K562 (cell line): ENCODE measurements at regions not wholly inside any gene's neighbourhood (a gene's known extent, or its start where the extent isn't known, plus 50 kb on each side); places are given as distances from the start of the nearest gene placed in this dataset.

ENCODE experiments used
- GABPB1 ChIP-seq: sonication (generic); formaldehyde crosslinking; IDR thresholded peaks from 2 replicates; pipeline ENCODE4 v1.8.0; 2022; ENCODE audit warnings: mild to moderate bottlenecking, missing genetic modification reagents
- IFI16 ChIP-seq: fragments of 250-450 bp; sonication (Bioruptor Pico); IDR thresholded peaks from 2 replicates; pipeline ENCODE4 v2.1.2; 2022; ENCODE audit warnings: mild to moderate bottlenecking, inconsistent platforms
- PYGO2 ChIP-seq: fragments of 450-650 bp; IDR thresholded peaks from 2 replicates; pipeline ENCODE4 v1.6.1; 2016; ENCODE audit warnings: mild to moderate bottlenecking, missing genetic modification characterization, moderate library complexity, missing compliant biosample characterization
- SAP30 ChIP-seq: fragments of 200-600 bp; sonication (generic); IDR thresholded peaks from 2 replicates; pipeline ENCODE4 v1.6.1; 2012; ENCODE audit warnings: borderline replicate concordance, low read depth, mild to moderate bottlenecking, moderate library complexity, low read length, control low read depth, inconsistent platforms; ENCODE audit not compliant: insufficient read depth, poor library complexity, severe bottlenecking
- SP1 ChIP-seq: sonication (generic); formaldehyde crosslinking; IDR thresholded peaks from 2 replicates; pipeline ENCODE4 v1.8.1; 2022; ENCODE audit warnings: mild to moderate bottlenecking, missing genetic modification reagents
- THRAP3 ChIP-seq: fragments of 450-650 bp; IDR thresholded peaks from 2 replicates; pipeline ENCODE4 v1.6.1; 2016; ENCODE audit warnings: mild to moderate bottlenecking, inconsistent platforms, borderline replicate concordance
- ZNF24 ChIP-seq: fragments of 450-650 bp; IDR thresholded peaks from 2 replicates; pipeline ENCODE4 v1.6.1; 2016
- TF ChIP-seq, protein P1 (sequence below): fragments of 450-650 bp; IDR thresholded peaks from 2 replicates; pipeline ENCODE4 v1.6.1; 2016; ENCODE audit warnings: mild to moderate bottlenecking, moderate library complexity
- TF ChIP-seq, protein P2 (sequence below): fragments of 450-650 bp; formaldehyde crosslinking; conservative IDR thresholded peaks from 2 replicates; pipeline ENCODE4 v1.4.0; 2022; ENCODE audit warnings: mild to moderate bottlenecking, missing genetic modification characterization
- TF ChIP-seq, protein P3 (sequence below), 2 experiments: fragments of 450-650 bp; IDR thresholded peaks; 2 replicates each; pipeline ENCODE4 v1.6.1; 2018; ENCODE audit warnings: mild to moderate bottlenecking in 2 of 2, low read depth in 1 of 2; ENCODE audit not compliant: partially characterized antibody in 2 of 2

DNA sequence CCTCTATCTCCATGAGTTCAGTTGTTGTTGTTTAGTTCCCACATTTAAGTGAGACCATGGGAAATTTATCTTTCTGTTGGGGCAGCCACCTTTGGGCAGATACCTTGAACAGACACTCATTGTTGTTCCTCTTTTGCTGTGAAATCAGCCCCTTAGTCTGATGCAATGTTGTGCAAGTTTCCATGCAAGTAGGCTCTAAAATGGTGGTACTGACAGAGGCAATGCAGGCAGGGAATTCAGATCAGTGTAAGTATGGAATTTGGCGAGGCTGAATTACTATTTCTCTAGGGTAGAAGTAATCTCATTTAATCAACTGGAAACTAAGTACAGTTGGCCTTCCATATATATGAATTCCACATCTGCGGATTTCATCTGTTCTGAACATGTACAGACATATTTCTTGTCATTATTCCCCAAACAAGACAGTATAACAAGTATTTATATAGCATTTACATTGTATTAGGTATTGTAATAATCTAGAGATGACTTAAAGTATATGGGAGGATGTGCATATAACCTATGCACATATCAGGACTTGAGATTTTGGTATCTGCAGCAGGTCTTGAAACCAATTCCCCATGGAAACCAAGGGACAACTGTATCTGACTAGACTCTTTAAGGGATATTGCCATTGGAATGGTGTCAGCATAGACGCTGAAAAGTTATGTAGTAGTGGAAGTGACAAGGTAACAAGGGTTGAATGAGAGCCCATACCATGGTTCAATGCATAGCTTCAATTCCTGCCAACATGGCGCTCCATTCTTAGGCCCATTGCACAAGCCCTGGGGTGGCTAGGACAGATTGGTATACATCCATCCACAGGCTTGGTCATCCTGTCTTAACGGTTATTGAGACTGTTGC lies 281.5 kb upstream of the HTR2A start (continued):
- TF ChIP-seq, protein P1, sequence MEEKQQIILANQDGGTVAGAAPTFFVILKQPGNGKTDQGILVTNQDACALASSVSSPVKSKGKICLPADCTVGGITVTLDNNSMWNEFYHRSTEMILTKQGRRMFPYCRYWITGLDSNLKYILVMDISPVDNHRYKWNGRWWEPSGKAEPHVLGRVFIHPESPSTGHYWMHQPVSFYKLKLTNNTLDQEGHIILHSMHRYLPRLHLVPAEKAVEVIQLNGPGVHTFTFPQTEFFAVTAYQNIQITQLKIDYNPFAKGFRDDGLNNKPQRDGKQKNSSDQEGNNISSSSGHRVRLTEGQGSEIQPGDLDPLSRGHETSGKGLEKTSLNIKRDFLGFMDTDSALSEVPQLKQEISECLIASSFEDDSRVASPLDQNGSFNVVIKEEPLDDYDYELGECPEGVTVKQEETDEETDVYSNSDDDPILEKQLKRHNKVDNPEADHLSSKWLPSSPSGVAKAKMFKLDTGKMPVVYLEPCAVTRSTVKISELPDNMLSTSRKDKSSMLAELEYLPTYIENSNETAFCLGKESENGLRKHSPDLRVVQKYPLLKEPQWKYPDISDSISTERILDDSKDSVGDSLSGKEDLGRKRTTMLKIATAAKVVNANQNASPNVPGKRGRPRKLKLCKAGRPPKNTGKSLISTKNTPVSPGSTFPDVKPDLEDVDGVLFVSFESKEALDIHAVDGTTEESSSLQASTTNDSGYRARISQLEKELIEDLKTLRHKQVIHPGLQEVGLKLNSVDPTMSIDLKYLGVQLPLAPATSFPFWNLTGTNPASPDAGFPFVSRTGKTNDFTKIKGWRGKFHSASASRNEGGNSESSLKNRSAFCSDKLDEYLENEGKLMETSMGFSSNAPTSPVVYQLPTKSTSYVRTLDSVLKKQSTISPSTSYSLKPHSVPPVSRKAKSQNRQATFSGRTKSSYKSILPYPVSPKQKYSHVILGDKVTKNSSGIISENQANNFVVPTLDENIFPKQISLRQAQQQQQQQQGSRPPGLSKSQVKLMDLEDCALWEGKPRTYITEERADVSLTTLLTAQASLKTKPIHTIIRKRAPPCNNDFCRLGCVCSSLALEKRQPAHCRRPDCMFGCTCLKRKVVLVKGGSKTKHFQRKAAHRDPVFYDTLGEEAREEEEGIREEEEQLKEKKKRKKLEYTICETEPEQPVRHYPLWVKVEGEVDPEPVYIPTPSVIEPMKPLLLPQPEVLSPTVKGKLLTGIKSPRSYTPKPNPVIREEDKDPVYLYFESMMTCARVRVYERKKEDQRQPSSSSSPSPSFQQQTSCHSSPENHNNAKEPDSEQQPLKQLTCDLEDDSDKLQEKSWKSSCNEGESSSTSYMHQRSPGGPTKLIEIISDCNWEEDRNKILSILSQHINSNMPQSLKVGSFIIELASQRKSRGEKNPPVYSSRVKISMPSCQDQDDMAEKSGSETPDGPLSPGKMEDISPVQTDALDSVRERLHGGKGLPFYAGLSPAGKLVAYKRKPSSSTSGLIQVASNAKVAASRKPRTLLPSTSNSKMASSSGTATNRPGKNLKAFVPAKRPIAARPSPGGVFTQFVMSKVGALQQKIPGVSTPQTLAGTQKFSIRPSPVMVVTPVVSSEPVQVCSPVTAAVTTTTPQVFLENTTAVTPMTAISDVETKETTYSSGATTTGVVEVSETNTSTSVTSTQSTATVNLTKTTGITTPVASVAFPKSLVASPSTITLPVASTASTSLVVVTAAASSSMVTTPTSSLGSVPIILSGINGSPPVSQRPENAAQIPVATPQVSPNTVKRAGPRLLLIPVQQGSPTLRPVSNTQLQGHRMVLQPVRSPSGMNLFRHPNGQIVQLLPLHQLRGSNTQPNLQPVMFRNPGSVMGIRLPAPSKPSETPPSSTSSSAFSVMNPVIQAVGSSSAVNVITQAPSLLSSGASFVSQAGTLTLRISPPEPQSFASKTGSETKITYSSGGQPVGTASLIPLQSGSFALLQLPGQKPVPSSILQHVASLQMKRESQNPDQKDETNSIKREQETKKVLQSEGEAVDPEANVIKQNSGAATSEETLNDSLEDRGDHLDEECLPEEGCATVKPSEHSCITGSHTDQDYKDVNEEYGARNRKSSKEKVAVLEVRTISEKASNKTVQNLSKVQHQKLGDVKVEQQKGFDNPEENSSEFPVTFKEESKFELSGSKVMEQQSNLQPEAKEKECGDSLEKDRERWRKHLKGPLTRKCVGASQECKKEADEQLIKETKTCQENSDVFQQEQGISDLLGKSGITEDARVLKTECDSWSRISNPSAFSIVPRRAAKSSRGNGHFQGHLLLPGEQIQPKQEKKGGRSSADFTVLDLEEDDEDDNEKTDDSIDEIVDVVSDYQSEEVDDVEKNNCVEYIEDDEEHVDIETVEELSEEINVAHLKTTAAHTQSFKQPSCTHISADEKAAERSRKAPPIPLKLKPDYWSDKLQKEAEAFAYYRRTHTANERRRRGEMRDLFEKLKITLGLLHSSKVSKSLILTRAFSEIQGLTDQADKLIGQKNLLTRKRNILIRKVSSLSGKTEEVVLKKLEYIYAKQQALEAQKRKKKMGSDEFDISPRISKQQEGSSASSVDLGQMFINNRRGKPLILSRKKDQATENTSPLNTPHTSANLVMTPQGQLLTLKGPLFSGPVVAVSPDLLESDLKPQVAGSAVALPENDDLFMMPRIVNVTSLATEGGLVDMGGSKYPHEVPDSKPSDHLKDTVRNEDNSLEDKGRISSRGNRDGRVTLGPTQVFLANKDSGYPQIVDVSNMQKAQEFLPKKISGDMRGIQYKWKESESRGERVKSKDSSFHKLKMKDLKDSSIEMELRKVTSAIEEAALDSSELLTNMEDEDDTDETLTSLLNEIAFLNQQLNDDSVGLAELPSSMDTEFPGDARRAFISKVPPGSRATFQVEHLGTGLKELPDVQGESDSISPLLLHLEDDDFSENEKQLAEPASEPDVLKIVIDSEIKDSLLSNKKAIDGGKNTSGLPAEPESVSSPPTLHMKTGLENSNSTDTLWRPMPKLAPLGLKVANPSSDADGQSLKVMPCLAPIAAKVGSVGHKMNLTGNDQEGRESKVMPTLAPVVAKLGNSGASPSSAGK = no peak
- TF ChIP-seq SP1 (CRISPR knock-in tag) (no peak), GABPB1 (CRISPR knock-in tag) (no peak), IFI16 (CRISPR knock-in tag) (no peak), THRAP3 (no peak), ZNF24 (no peak), PYGO2 (no peak), SAP30 (no peak)
- TF ChIP-seq, protein P2, sequence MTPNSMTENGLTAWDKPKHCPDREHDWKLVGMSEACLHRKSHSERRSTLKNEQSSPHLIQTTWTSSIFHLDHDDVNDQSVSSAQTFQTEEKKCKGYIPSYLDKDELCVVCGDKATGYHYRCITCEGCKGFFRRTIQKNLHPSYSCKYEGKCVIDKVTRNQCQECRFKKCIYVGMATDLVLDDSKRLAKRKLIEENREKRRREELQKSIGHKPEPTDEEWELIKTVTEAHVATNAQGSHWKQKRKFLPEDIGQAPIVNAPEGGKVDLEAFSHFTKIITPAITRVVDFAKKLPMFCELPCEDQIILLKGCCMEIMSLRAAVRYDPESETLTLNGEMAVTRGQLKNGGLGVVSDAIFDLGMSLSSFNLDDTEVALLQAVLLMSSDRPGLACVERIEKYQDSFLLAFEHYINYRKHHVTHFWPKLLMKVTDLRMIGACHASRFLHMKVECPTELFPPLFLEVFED (CRISPR knock-in tag) = no peak
- TF ChIP-seq, protein P3, sequence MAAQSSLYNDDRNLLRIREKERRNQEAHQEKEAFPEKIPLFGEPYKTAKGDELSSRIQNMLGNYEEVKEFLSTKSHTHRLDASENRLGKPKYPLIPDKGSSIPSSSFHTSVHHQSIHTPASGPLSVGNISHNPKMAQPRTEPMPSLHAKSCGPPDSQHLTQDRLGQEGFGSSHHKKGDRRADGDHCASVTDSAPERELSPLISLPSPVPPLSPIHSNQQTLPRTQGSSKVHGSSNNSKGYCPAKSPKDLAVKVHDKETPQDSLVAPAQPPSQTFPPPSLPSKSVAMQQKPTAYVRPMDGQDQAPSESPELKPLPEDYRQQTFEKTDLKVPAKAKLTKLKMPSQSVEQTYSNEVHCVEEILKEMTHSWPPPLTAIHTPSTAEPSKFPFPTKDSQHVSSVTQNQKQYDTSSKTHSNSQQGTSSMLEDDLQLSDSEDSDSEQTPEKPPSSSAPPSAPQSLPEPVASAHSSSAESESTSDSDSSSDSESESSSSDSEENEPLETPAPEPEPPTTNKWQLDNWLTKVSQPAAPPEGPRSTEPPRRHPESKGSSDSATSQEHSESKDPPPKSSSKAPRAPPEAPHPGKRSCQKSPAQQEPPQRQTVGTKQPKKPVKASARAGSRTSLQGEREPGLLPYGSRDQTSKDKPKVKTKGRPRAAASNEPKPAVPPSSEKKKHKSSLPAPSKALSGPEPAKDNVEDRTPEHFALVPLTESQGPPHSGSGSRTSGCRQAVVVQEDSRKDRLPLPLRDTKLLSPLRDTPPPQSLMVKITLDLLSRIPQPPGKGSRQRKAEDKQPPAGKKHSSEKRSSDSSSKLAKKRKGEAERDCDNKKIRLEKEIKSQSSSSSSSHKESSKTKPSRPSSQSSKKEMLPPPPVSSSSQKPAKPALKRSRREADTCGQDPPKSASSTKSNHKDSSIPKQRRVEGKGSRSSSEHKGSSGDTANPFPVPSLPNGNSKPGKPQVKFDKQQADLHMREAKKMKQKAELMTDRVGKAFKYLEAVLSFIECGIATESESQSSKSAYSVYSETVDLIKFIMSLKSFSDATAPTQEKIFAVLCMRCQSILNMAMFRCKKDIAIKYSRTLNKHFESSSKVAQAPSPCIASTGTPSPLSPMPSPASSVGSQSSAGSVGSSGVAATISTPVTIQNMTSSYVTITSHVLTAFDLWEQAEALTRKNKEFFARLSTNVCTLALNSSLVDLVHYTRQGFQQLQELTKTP (IDR thresholded peaks at IDR 0.05; ENCODE audit: low read depth in 1 of 2, partially characterized antibody in 2 of 2) = peak in 1 of 2 experiments; percentile 54
